GM12878 (cell line): ENCODE measurements at regions not wholly inside any gene's neighbourhood (a gene's known extent, or its start where the extent isn't known, plus 50 kb on each side); places are given as distances from the start of the nearest gene placed in this dataset.

ENCODE experiments used
- ATAC-seq: fragments of 200-7000 bp; cut with Tn5 transposase; 3 replicates; pipeline ENCODE4 v1.9.1; 2020; ENCODE audit warnings: mild to moderate bottlenecking, moderate library complexity
- BruUV-seq: library from RNA; stranded (reverse); fragments of 400-500 nt; replicated peaks from 2 replicates; lab custom pipeline; 2021; lab: Mats Ljungman, UMichigan
- CTCF ChIA-PET: fragments of 300-600 bp; sonication (Branson Sonifier 250); formaldehyde crosslinking; extraction: SDS; loops from one replicate; lab custom pipeline; 2021; ENCODE audit warnings: inconsistent platforms; lab: Yijun Ruan, JAX
- POLR2A ChIA-PET: fragments of 350-600 bp; formaldehyde crosslinking; extraction: SDS; loops from one replicate; lab custom pipeline; 2021; ENCODE audit warnings: inconsistent platforms; lab: Charles Lee
- RAD21 ChIA-PET: fragments of 300-600 bp; sonication (Branson Sonifier 250); formaldehyde crosslinking; loops from one replicate; lab custom pipeline; 2023; ENCODE audit warnings: antibody characterized with exemption; ENCODE audit not compliant: unreplicated experiment; lab: Charles Lee
- SMC1A ChIA-PET: fragments of 300-600 bp; sonication (Branson Sonifier 250); formaldehyde crosslinking; loops from one replicate; lab custom pipeline; 2023; ENCODE audit not compliant: unreplicated experiment, uncharacterized antibody; lab: Charles Lee
- DNase-seq: peaks from one replicate; pipeline ENCODE4 v3.0.0-alpha.2; 2011; ENCODE audit warnings: low read depth, low spot score
- FAIRE-seq: peaks from 3 replicates; lab custom pipeline; 2011; peaks lifted over from hg19 to GRCh38; lab: Jason Lieb, UNC
- H2AFZ ChIP-seq: 2 replicates; pipeline ENCODE4 v1.6.0; 2011; ENCODE audit warnings: low read depth, low read length, control low read depth; ENCODE audit not compliant: control insufficient read depth
- H3K27ac ChIP-seq: 2 replicates; pipeline ENCODE4 v1.5.1; 2011; ENCODE audit warnings: control low read depth; ENCODE audit not compliant: control insufficient read depth, insufficient read depth
- H3K27me3 ChIP-seq, 2 experiments: replicated peaks in 1 of 2; 2 replicates each; pipeline versions ENCODE4 v1.6.0 to v1.6.1; 2011; ENCODE audit warnings: low read length in 1 of 2; ENCODE audit not compliant: control insufficient read depth in 2 of 2, insufficient read depth in 2 of 2
- H3K36me3 ChIP-seq, 2 experiments: 2 replicates each; pipeline ENCODE4 v1.5.1; 2011; ENCODE audit warnings: low read length in 1 of 2; ENCODE audit not compliant: control insufficient read depth in 2 of 2, insufficient read depth in 2 of 2
- H3K4me1 ChIP-seq: 2 replicates; pipeline ENCODE4 v1.6.1; 2011; ENCODE audit warnings: mild to moderate bottlenecking, low read length, moderate library complexity, mixed read lengths; ENCODE audit not compliant: control insufficient read depth, insufficient read depth
- H3K4me2 ChIP-seq: 2 replicates; pipeline ENCODE4 v1.6.0; 2011; ENCODE audit warnings: control low read depth; ENCODE audit not compliant: control insufficient read depth, insufficient read depth
- H3K4me3 ChIP-seq: fragments of 200-600 bp; sonication (generic); 2 replicates; pipeline ENCODE4 v1.5.1; 2016
- H3K79me2 ChIP-seq: 2 replicates; pipeline ENCODE4 v1.6.0; 2011; ENCODE audit warnings: low read length; ENCODE audit not compliant: control insufficient read depth, insufficient read depth
- H3K9ac ChIP-seq: 2 replicates; pipeline ENCODE4 v1.8.0; 2011; ENCODE audit warnings: low read length, control low read depth, mixed read lengths; ENCODE audit not compliant: control insufficient read depth, insufficient read depth
- H3K9me3 ChIP-seq: replicated peaks from 3 replicates; pipeline ENCODE4 v1.5.1; 2011; ENCODE audit warnings: mild to moderate bottlenecking, low read length; ENCODE audit not compliant: control insufficient read depth, insufficient read depth
- H4K20me1 ChIP-seq: 2 replicates; pipeline ENCODE4 v1.6.0; 2011; ENCODE audit not compliant: control insufficient read depth, insufficient read depth
- CBX5 ChIP-seq: sonication (generic); IDR thresholded peaks from 2 replicates; pipeline ENCODE4 v1.6.1; 2016; ENCODE audit warnings: low read depth, moderate library complexity, mild to moderate bottlenecking, inconsistent platforms
- CHD2 ChIP-seq: IDR thresholded peaks from 2 replicates; pipeline ENCODE4 v1.6.1; 2011; ENCODE audit warnings: low read depth, low read length, improper control_type of control experiment, borderline replicate concordance
- EGR1 ChIP-seq, 2 experiments: IDR thresholded peaks; 1 replicate in 1 of 2; 2 replicates in 1 of 2; pipeline ENCODE4 v1.6.1; 2011 to 2012; ENCODE audit warnings: low read depth in 2 of 2, low read length in 2 of 2, borderline replicate concordance in 1 of 2, mild to moderate bottlenecking in 1 of 2, moderate library complexity in 1 of 2
- FOXM1 ChIP-seq: IDR thresholded peaks from 2 replicates; pipeline ENCODE4 v1.6.1; 2012; ENCODE audit warnings: low read depth, mild to moderate bottlenecking, inconsistent platforms, low read length, moderate library complexity
- GABPA ChIP-seq: IDR thresholded peaks from 2 replicates; pipeline ENCODE4 v1.6.1; 2014; ENCODE audit warnings: antibody characterized with exemption, low read depth, mild to moderate bottlenecking, inconsistent platforms
- IKZF2 ChIP-seq, 2 experiments: fragments of 450-650 bp; IDR thresholded peaks; 2 replicates each; pipeline ENCODE4 v1.6.1; 2017; ENCODE audit warnings: mild to moderate bottlenecking in 2 of 2, moderate library complexity in 2 of 2
- JUNB ChIP-seq: IDR thresholded peaks from 2 replicates; pipeline ENCODE4 v1.6.1; 2016; ENCODE audit warnings: antibody characterized with exemption, mild to moderate bottlenecking
- NR2C2 ChIP-seq: IDR thresholded peaks from 2 replicates; pipeline ENCODE4 v1.6.1; 2011; ENCODE audit warnings: borderline replicate concordance, low read depth; ENCODE audit not compliant: control insufficient read depth, insufficient read length
- NR2F1 ChIP-seq: fragments of 450-650 bp; conservative IDR thresholded peaks from 2 replicates; pipeline ENCODE4 v1.6.1; 2017; ENCODE audit warnings: mild to moderate bottlenecking
- POLR2AphosphoS2 ChIP-seq: IDR thresholded peaks from 2 replicates; pipeline ENCODE4 v1.6.1; 2011; ENCODE audit warnings: low read depth, mild to moderate bottlenecking, low read length, improper control_type of control experiment, moderate library complexity
- SUZ12 ChIP-seq: fragments of 200-600 bp; sonication (generic); IDR thresholded peaks from one replicate; pipeline ENCODE4 v1.6.1; 2018; ENCODE audit warnings: antibody characterized with exemption, mild to moderate bottlenecking; ENCODE audit not compliant: unreplicated experiment
- ZNF217 ChIP-seq: fragments of 450-650 bp; IDR thresholded peaks from 2 replicates; pipeline ENCODE4 v1.6.1; 2017; ENCODE audit warnings: antibody characterized with exemption, mild to moderate bottlenecking
- ZNF687 ChIP-seq: fragments of 450-650 bp; IDR thresholded peaks from 2 replicates; pipeline ENCODE4 v1.6.1; 2017; ENCODE audit warnings: mild to moderate bottlenecking, moderate library complexity
- WGBS: methylation state at CpG from one replicate; pipeline ENCODE4 v1.1.6; 2016; ENCODE audit warnings: low lambda C conversion rate; ENCODE audit not compliant: insufficient replicate concordance, insufficient coverage; ENCODE audit errors: missing lambda C conversion rate; 5-methylcytosine and 5-hydroxymethylcytosine counted together
- in situ Hi-C: fragments of 300-500 bp; cut with MboI; formaldehyde crosslinking; loops from 9 replicates; pipeline ENCODE4 v1.14.3; 2018; ENCODE audit warnings: mixed read lengths
- intact Hi-C: fragments of 100-400 bp; cut with micrococcal nuclease; formaldehyde crosslinking; loops from one replicate; pipeline ENCODE4 v1.14.2; 2022; ENCODE audit not compliant: unreplicated experiment

DNA sequence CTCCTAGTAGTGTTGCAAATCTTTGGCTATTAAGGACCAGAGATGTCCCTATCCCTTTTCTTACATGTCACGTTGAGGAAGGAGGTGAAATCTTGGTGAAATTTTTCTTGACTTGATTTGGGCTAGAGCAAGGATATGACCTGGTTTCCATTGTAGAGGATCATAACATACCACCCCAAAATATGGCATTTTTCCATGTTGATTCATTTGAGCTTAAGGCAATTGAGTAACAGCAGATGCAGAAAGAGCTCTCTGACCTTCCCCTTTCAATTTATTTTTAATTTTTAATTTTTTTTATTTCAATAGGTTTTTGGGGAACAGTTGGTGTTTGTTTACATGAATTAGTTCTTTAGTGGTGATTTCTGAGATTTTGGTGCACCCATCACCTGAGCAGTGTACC, 61.2 kb upstream of the MAP1B start:
- no TSS peak for BruUV-seq
- no peaks in the 10 kb centered on the region for H3K4me1 ChIP-seq
- H3K79me2 ChIP-seq, result no peaks in the 10 kb centered on the region
- no peak overlapping the region for H3K4me2 ChIP-seq
- ChIA-PET CTCF (no interaction called here), RAD21 (no interaction called here), POLR2A (no interaction called here), SMC1A (no interaction called here)
- in situ Hi-C loops (no loop called here), intact Hi-C loops (no loop called here)
- WGBS, result 0% methylated on average over 1 of the region's 1 CpG
- no peak overlapping the region for H2AFZ ChIP-seq
- H3K9me3 ChIP-seq, result no peaks in the 10 kb centered on the region
- DNase-seq (no peak), FAIRE-seq (no peak), ATAC-seq (no peak)
- no peaks in the 10 kb centered on the region for H4K20me1 ChIP-seq
- no peak overlapping the region for H3K27ac ChIP-seq
- H3K36me3 ChIP-seq, result no peaks in the 10 kb centered on the region
- no peak overlapping the region for H3K9ac ChIP-seq
- H3K4me3 ChIP-seq, result no peak overlapping the region
- TF ChIP-seq IKZF2 (IDR thresholded peaks at IDR 0.05) (no peak), EGR1 (IDR thresholded peaks at IDR 0.05; ENCODE audit: borderline replicate concordance in 1 of 2, low read depth in 2 of 2, low read length in 2 of 2) (no peak), NR2C2 (no peak), SUZ12 (no peak), FOXM1 (no peak), NR2F1 (no peak), ZNF217 (no peak), GABPA (no peak), POLR2AphosphoS2 (no peak), JUNB (no peak), ZNF687 (no peak), CHD2 (no peak), CBX5 (no peak)
- H3K27me3 ChIP-seq, result no peaks in the 10 kb centered on the region; a peak in 1 of 4 replicates
